IMR-90 (cell line): ENCODE measurements at regions not wholly inside any gene's neighbourhood (a gene's known extent, or its start where the extent isn't known, plus 50 kb on each side); places are given as distances from the start of the nearest gene placed in this dataset.

ENCODE experiments used
- ATAC-seq: fragments of 200-7000 bp; cut with Tn5 transposase; 2 replicates; pipeline ENCODE4 v1.9.1; 2020; ENCODE audit warnings: low read depth, mild to moderate bottlenecking, moderate library complexity
- BruUV-seq: library from RNA; stranded (reverse); fragments of 400-500 nt; replicated peaks from 2 replicates; lab custom pipeline; 2021; lab: Mats Ljungman, UMichigan
- CTCF ChIA-PET: fragments of 300-600 bp; formaldehyde crosslinking; extraction: SDS; loops from one replicate; lab custom pipeline; 2021; ENCODE audit warnings: antibody characterized with exemption; lab: Yijun Ruan, JAX
- POLR2A ChIA-PET: fragments of 300-600 bp; sonication (Branson Sonifier 250); formaldehyde crosslinking; loops from one replicate; lab custom pipeline; 2022; ENCODE audit warnings: antibody characterized with exemption; ENCODE audit not compliant: unreplicated experiment; lab: Charles Lee
- DNase-seq: peaks from one replicate; pipeline ENCODE4 v3.0.0; 2013
- H2AFZ ChIP-seq: replicated peaks from 2 replicates; pipeline ENCODE3; 2013; ENCODE audit warnings: low read length, mild to moderate bottlenecking; ENCODE audit not compliant: poor library complexity
- H2AK5ac ChIP-seq: 2 replicates; pipeline ENCODE4 v1.6.1; 2013; ENCODE audit warnings: low read depth, low read length, inconsistent platforms
- H2AK9ac ChIP-seq: replicated peaks from 2 replicates; pipeline ENCODE3; 2013; ENCODE audit warnings: mild to moderate bottlenecking, low read depth, low read length, moderate library complexity; ENCODE audit not compliant: poor library complexity
- H2BK120ac ChIP-seq: 2 replicates; pipeline ENCODE4 v1.6.1; 2013; ENCODE audit warnings: low read depth, low read length, inconsistent platforms
- H2BK15ac ChIP-seq: 3 replicates; pipeline ENCODE4 v1.6.1; 2013; ENCODE audit warnings: low read depth, low read length, inconsistent platforms
- H2BK20ac ChIP-seq: 2 replicates; pipeline ENCODE4 v1.6.1; 2013; ENCODE audit warnings: low read depth, mild to moderate bottlenecking, inconsistent platforms, low read length, moderate library complexity
- H2BK5ac ChIP-seq: 2 replicates; pipeline ENCODE4 v1.6.1; 2013; ENCODE audit warnings: mild to moderate bottlenecking, low read depth, low read length, inconsistent platforms; ENCODE audit not compliant: poor library complexity, severe bottlenecking
- H3K14ac ChIP-seq: replicated peaks from 2 replicates; pipeline ENCODE4 v1.6.1; 2013; ENCODE audit warnings: low read depth, low read length, inconsistent platforms
- H3K18ac ChIP-seq: 2 replicates; pipeline ENCODE4 v1.6.1; 2013; ENCODE audit warnings: low read depth, low read length, control low read depth
- H3K23ac ChIP-seq: 2 replicates; pipeline ENCODE4 v1.6.1; 2013; ENCODE audit warnings: low read depth, low read length, inconsistent platforms
- H3K27ac ChIP-seq: 2 replicates; pipeline ENCODE4 v1.5.1; 2013; ENCODE audit warnings: mild to moderate bottlenecking, control low read depth, low read length; ENCODE audit not compliant: insufficient read depth
- H3K27me3 ChIP-seq: 2 replicates; pipeline ENCODE4 v1.6.1; 2013; ENCODE audit warnings: low read length; ENCODE audit not compliant: control insufficient read depth, insufficient read depth
- H3K36me3 ChIP-seq: 2 replicates; pipeline ENCODE4 v1.6.1; 2013; ENCODE audit warnings: low read length, mixed read lengths; ENCODE audit not compliant: control insufficient read depth, insufficient read depth
- H3K4ac ChIP-seq: 2 replicates; pipeline ENCODE4 v1.6.1; 2013; ENCODE audit warnings: low read depth, low read length, inconsistent platforms
- H3K4me1 ChIP-seq: 2 replicates; pipeline ENCODE4 v1.6.1; 2013; ENCODE audit warnings: low read length, mixed read lengths; ENCODE audit not compliant: control insufficient read depth, insufficient read depth
- H3K4me2 ChIP-seq: 2 replicates; pipeline ENCODE4 v1.6.1; 2013; ENCODE audit warnings: low read depth, mild to moderate bottlenecking, control low read depth, low read length, moderate library complexity
- H3K4me3 ChIP-seq: 2 replicates; pipeline ENCODE4 v1.5.1; 2013; ENCODE audit warnings: low read depth, mild to moderate bottlenecking, control low read depth, low read length, moderate library complexity; ENCODE audit not compliant: insufficient read depth
- H3K56ac ChIP-seq: 2 replicates; pipeline ENCODE4 v1.6.1; 2013; ENCODE audit warnings: low read length, inconsistent platforms; ENCODE audit not compliant: insufficient read depth; ENCODE audit errors: extremely low read depth
- H3K79me1 ChIP-seq, 2 experiments: 2 replicates each; pipeline ENCODE4 v1.6.1; 2013; ENCODE audit warnings: low read length in 2 of 2, inconsistent platforms in 1 of 2, low read depth in 1 of 2
- H3K9ac ChIP-seq: 2 replicates; pipeline ENCODE4 v1.6.1; 2013; ENCODE audit warnings: low read depth, low read length, control low read depth
- H3K9me1 ChIP-seq: 2 replicates; pipeline ENCODE4 v1.6.1; 2013; ENCODE audit warnings: low read length, inconsistent platforms; ENCODE audit not compliant: insufficient read depth
- H3K9me3 ChIP-seq: 2 replicates; pipeline ENCODE4 v1.6.1; 2013; ENCODE audit warnings: low read length; ENCODE audit not compliant: control insufficient read depth, insufficient read depth
- H4K20me1 ChIP-seq: 2 replicates; pipeline ENCODE4 v1.6.1; 2013; ENCODE audit warnings: low read length, inconsistent platforms; ENCODE audit not compliant: insufficient read depth
- H4K5ac ChIP-seq: 2 replicates; pipeline ENCODE4 v1.6.1; 2013; ENCODE audit warnings: mild to moderate bottlenecking, low read depth, low read length, control low read depth
- H4K8ac ChIP-seq, 2 experiments: 2 replicates each; pipeline ENCODE4 v1.6.1; 2013; ENCODE audit warnings: low read depth in 2 of 2, low read length in 2 of 2, control low read depth in 1 of 2, inconsistent platforms in 1 of 2
- H4K91ac ChIP-seq: 2 replicates; pipeline ENCODE4 v1.6.1; 2013; ENCODE audit warnings: low read depth, low read length, inconsistent platforms; ENCODE audit not compliant: insufficient read depth
- BHLHE40 ChIP-seq: fragments of 150-350 bp; IDR thresholded peaks from 2 replicates; pipeline ENCODE4 v1.6.1; 2016; ENCODE audit warnings: mild to moderate bottlenecking, low read depth, low read length
- CEBPB ChIP-seq: IDR thresholded peaks from 2 replicates; pipeline ENCODE4 v1.6.1; 2012; ENCODE audit warnings: low read depth, low read length, improper control_type of control experiment
- CHD1 ChIP-seq: IDR thresholded peaks from 2 replicates; pipeline ENCODE4 v1.6.1; 2012; ENCODE audit warnings: low read depth, low read length, improper control_type of control experiment
- CTCF ChIP-seq: conservative IDR thresholded peaks from 2 replicates; pipeline ENCODE4 v1.5.1; 2012; ENCODE audit warnings: mild to moderate bottlenecking, low read depth, low read length, improper control_type of control experiment
- ELK1 ChIP-seq: fragments of 150-350 bp; IDR thresholded peaks from 2 replicates; pipeline ENCODE4 v1.6.1; 2016; ENCODE audit warnings: low read depth, mild to moderate bottlenecking, low read length, moderate library complexity, borderline replicate concordance
- FOS ChIP-seq: fragments of 150-350 bp; IDR thresholded peaks from 2 replicates; pipeline ENCODE4 v1.6.1; 2016; ENCODE audit warnings: low read depth, low read length
- MAFK ChIP-seq: IDR thresholded peaks from 2 replicates; pipeline ENCODE4 v1.6.1; 2012; ENCODE audit warnings: low read depth, low read length, improper control_type of control experiment
- MAZ ChIP-seq: IDR thresholded peaks from 2 replicates; pipeline ENCODE4 v1.6.1; 2012; ENCODE audit warnings: low read depth, mild to moderate bottlenecking, low read length, improper control_type of control experiment, moderate library complexity, borderline replicate concordance
- MXI1 ChIP-seq: IDR thresholded peaks from 2 replicates; pipeline ENCODE4 v1.6.1; 2012; ENCODE audit warnings: low read depth, mild to moderate bottlenecking, low read length, moderate library complexity, borderline replicate concordance
- NFE2L2 ChIP-seq: fragments of 150-350 bp; IDR thresholded peaks from 2 replicates; pipeline ENCODE4 v1.6.1; 2016; ENCODE audit warnings: low read depth, mild to moderate bottlenecking, low read length
- POLR2A ChIP-seq: IDR thresholded peaks from 2 replicates; pipeline ENCODE4 v1.6.1; 2012; ENCODE audit warnings: mild to moderate bottlenecking, low read depth, low read length
- RAD21 ChIP-seq: IDR thresholded peaks from 2 replicates; pipeline ENCODE4 v1.6.1; 2012; ENCODE audit warnings: low read length, improper control_type of control experiment
- RCOR1 ChIP-seq: IDR thresholded peaks from 2 replicates; pipeline ENCODE4 v1.6.1; 2012; ENCODE audit warnings: mild to moderate bottlenecking, low read length, improper control_type of control experiment; ENCODE audit not compliant: insufficient replicate concordance
- RFX5 ChIP-seq: IDR thresholded peaks from 2 replicates; pipeline ENCODE4 v1.8.0; 2012; ENCODE audit warnings: low read depth, mild to moderate bottlenecking, low read length, moderate library complexity
- SMC3 ChIP-seq: fragments of 150-350 bp; IDR thresholded peaks from 2 replicates; pipeline ENCODE4 v1.6.1; 2016; ENCODE audit warnings: low read depth, mild to moderate bottlenecking, antibody characterized with exemption, low read length, moderate library complexity
- USF2 ChIP-seq: fragments of 150-350 bp; IDR thresholded peaks from 2 replicates; pipeline ENCODE4 v1.6.1; 2017; ENCODE audit warnings: mild to moderate bottlenecking, antibody characterized with exemption, low read length, low read depth
- WGBS, 2 experiments: methylation state at CpG; one replicate each; pipeline versions ENCODE4 v1.1.5 to v1.1.7; 2013; ENCODE audit warnings: missing lambda C conversion rate in 2 of 2; ENCODE audit not compliant: insufficient read length in 1 of 2; ENCODE audit errors: extremely low coverage in 2 of 2; 5-methylcytosine and 5-hydroxymethylcytosine counted together
- dilution Hi-C: fragments of 300-500 bp; cut with HindIII; formaldehyde crosslinking; loops from one replicate; pipeline ENCODE4 v1.14.3; 2018; ENCODE audit warnings: low sequenced_read_pairs; ENCODE audit not compliant: unreplicated experiment
- in situ Hi-C: fragments of 300-500 bp; cut with MboI; formaldehyde crosslinking; loops from 3 replicates; pipeline ENCODE4 v1.14.3; 2019; ENCODE audit warnings: low sequenced_read_pairs, inconsistent platforms, mixed read lengths
- intact Hi-C: fragments of 100-400 bp; cut with micrococcal nuclease; formaldehyde crosslinking; loops from 2 replicates; pipeline ENCODE4 v1.10.0; 2022

- H3K9me1 ChIP-seq: no peaks in the 10 kb centered on the region
- H3K23ac ChIP-seq: no peak overlapping the region
- no peak overlapping the region for H2AK9ac ChIP-seq
- H4K20me1 ChIP-seq: no peaks in the 10 kb centered on the region
- ChIA-PET CTCF (no interaction called here), POLR2A (no interaction called here)
- no peak overlapping the region for H4K8ac ChIP-seq
- H2AK5ac ChIP-seq: no peak overlapping the region
- no peak overlapping the region for H2BK5ac ChIP-seq
- DNase-seq (no peak), ATAC-seq (no peak)
- no peak overlapping the region for H2BK15ac ChIP-seq
- H3K9me3 ChIP-seq: no peaks in the 10 kb centered on the region
- H2AFZ ChIP-seq: no peak overlapping the region
- no peak overlapping the region for H4K5ac ChIP-seq
- H3K14ac ChIP-seq: no peak overlapping the region
- dilution Hi-C loops: no loop called here
- H2BK120ac ChIP-seq: no peak overlapping the region
- H3K79me1 ChIP-seq: no peaks in the 10 kb centered on the region
- H3K56ac ChIP-seq: no peak overlapping the region
- no TSS peak for BruUV-seq
- H3K9ac ChIP-seq: no peak overlapping the region
- no peak overlapping the region for H3K4ac ChIP-seq
- no peaks in the 10 kb centered on the region for H3K4me1 ChIP-seq
- TF ChIP-seq USF2 (no peak), RCOR1 (no peak), CEBPB (no peak), SMC3 (no peak), CTCF (no peak), FOS (no peak), NFE2L2 (no peak), BHLHE40 (no peak), RFX5 (no peak), CHD1 (no peak), RAD21 (no peak), MAZ (no peak), POLR2A (no peak), ELK1 (no peak), MXI1 (no peak), MAFK (no peak)
- no peak overlapping the region for H2BK20ac ChIP-seq
- H3K4me2 ChIP-seq: no peak overlapping the region
- H4K91ac ChIP-seq: no peak overlapping the region
- no peak overlapping the region for H3K4me3 ChIP-seq
- 10% methylated on average over 2 of the region's 5 CpGs; no CpG with 5 or more reads in 1 of the 2 experiments for WGBS, 2 experiments
- no peaks in the 10 kb centered on the region for H3K27me3 ChIP-seq
- H3K36me3 ChIP-seq: no peaks in the 10 kb centered on the region
- H3K18ac ChIP-seq: no peak overlapping the region
- in situ Hi-C loops: no loop called here
- intact Hi-C loops: no loop called here
- H3K27ac ChIP-seq: no peak overlapping the region
Measured at GRCh38 chr16:49944221-49944620, 80.8 kb upstream of the CNEP1R1 start.
